ENCODE measurements at regions not wholly inside any gene's neighbourhood (a gene's known extent, or its start where the extent isn't known, plus 50 kb on each side); places are given as distances from the start of the nearest gene placed in this dataset.
"Not testable (repeated sequence)": the region's sequence is repeated elsewhere in the genome, so short reads cannot be mapped to it uniquely, and the experiment has no call there.

DNA sequence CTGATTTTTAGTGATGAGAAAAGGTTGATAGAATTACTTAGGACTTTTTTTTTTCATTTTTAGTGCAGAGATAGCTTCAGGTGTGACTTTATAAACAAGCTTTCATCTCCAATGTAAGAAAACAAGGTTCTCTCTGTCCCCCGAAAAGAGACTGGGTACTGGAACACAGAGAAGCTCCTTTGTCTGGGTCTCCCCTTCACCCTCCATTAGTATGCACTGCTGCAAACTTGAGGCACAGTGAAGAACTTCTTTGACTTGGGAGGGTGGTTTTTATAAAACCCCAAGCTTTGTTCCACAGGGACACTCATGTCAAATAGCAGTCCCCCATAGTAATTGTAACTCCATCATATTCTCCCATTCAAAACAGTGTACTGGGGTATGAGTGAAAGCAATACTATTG lies 93.5 kb upstream of the SOX2 start:
- Mint-ChIP-seq H3K36me3 (no peaks in the 10 kb centered on the region), H3K9me3 (no peaks in the 10 kb centered on the region), H3K4me3 (no peak overlapping the region), H3K27ac (no peak overlapping the region), H3K27me3 (no peaks in the 10 kb centered on the region), H3K4me1 (ENCODE audit: low read depth) (no peaks in the 10 kb centered on the region)
- ChIA-PET CTCF (no interaction called here), POLR2A (no interaction called here)
- intact Hi-C loops (cut with micrococcal nuclease), result no loop called here
- no peak for DNase-seq

DNA sequence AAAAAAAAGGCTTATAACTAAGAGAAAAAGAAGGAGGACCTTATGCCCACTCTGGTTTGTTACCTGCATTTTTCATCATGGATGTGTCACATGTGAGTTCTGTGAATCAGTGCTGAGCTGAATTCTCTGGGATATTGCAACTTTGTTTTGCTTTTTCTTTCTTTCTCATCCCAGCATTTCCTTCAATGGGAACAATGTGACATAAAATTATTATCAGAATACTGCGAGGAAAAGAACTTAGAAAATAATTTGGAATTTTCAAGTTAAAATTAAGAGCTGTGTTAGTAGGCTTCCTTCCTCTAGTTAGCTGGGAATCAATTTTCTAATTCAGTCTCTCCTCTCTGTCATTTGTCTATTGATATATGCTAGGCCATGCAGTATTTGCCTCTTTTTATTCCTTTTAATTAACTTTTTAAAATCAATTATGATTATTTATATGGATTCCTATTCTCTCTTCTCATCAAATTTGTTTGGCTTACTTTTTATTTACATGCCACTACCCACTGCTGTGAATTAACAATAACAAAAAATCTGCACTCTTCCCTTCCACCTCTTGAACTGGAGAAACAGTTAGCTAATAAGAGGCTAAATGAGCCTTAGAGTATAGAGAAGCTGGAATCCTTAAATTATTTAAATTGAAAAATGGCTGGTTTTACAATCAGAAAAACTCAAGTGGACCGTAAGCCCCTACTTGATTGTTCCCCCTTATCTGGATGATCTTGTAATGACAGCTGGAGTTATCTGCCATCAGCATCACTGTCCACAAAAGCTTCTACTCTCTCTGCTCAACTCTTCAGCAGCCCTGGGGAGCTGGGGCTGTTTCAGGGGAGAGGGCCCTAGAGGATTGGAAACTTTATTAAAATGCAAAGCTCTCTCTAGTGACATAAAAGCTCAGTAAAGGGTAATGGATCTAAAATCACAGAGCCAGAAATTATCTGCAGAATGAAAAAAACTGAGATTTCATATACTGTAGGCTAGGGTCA lies 95.3 kb upstream of the SOX2 start:
- H3K4me1 Mint-ChIP-seq (ENCODE audit: low read depth), result no peaks in the 10 kb centered on the region
- ChIA-PET POLR2A (no interaction called here), CTCF (no interaction called here)
- H3K27me3 Mint-ChIP-seq, result no peaks in the 10 kb centered on the region
- intact Hi-C loops (cut with micrococcal nuclease), result no loop called here
- DNase-seq, result no peak
- no peak overlapping the region for H3K4me3 Mint-ChIP-seq
- no peaks in the 10 kb centered on the region for H3K36me3 Mint-ChIP-seq
- no peak overlapping the region for H3K27ac Mint-ChIP-seq
- no peaks in the 10 kb centered on the region for H3K9me3 Mint-ChIP-seq

DNA sequence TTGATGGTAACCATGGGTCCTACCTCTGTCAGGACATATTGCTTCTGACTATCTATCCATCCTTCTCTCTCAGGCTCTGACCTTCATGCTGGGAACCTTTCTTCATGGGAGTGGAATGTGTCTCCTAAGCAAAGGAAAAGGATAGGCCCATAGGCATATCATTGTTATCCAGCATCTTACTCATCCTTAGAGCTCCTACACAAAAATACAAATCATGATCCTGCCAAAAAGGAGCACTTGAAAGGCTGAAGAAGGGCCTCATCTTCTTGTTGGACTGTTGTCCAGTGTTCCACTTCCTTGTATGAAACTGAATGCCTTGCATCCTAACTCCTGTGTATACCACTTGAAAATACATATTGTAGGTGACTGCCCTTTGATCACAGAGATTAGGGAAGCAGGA lies 96.1 kb upstream of the SOX2 start:
- Mint-ChIP-seq H3K36me3 (no peaks in the 10 kb centered on the region), H3K9me3 (no peaks in the 10 kb centered on the region), H3K27ac (no peak overlapping the region), H3K4me3 (no peak overlapping the region), H3K27me3 (no peaks in the 10 kb centered on the region), H3K4me1 (ENCODE audit: low read depth) (no peaks in the 10 kb centered on the region)
- ChIA-PET CTCF (no interaction called here), POLR2A (no interaction called here)
- intact Hi-C loops (cut with micrococcal nuclease), result no loop called here
- no peak for DNase-seq

DNA sequence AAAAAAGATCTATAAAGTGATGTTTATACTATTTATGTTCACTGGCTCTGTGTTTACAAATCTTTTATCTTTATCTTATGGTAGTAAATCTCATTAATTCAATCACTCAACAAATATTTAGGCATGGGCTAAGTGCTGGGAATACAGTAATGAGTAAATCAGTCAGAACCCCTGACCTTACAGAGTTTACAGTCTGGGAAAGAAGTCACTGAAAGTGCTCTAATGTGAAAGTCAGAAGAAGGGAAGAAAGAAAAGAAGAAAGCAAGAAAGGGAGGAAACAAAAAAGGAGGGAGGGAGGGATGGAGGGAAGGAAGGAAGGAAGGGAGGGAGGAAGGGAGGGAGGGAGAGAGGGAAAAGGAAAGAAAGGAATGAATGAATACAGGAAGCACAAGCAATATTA lies 96.8 kb upstream of the SOX2 start:
- Mint-ChIP-seq H3K4me1 (ENCODE audit: low read depth) (no peaks in the 10 kb centered on the region), H3K4me3 (no peak overlapping the region), H3K36me3 (no peaks in the 10 kb centered on the region), H3K27ac (no peak overlapping the region), H3K27me3 (no peaks in the 10 kb centered on the region), H3K9me3 (no peaks in the 10 kb centered on the region)
- CTCF ChIA-PET, result no interaction called here
- POLR2A ChIA-PET, result no interaction called here
- intact Hi-C loops (cut with micrococcal nuclease), result no loop called here
- DNase-seq, result no peak

DNA sequence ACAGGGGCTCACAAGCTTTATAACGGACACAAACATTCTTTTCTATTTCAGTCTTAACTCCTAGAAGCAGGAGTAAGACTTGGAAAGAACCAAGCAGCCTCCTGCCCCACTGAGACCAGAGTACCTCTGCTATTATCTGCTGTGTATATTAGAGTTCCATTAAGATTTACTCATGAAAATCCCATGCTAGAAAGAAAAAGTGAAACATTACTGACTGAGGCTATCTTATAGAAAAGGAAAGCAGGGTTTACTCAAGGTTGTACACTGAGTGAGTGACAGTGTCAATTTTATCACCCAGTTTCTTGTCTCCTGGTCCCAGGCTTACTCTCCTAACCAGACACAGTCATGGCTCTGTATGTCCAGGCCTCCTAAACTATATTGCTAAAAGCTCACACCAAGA lies 97.9 kb upstream of the SOX2 start:
- Mint-ChIP-seq H3K36me3 (no peaks in the 10 kb centered on the region), H3K4me3 (no peak overlapping the region), H3K27me3 (no peaks in the 10 kb centered on the region), H3K27ac (no peak overlapping the region), H3K9me3 (no peaks in the 10 kb centered on the region), H3K4me1 (ENCODE audit: low read depth) (no peaks in the 10 kb centered on the region)
- ChIA-PET POLR2A (no interaction called here), CTCF (no interaction called here)
- no peak for DNase-seq
- intact Hi-C loops (cut with micrococcal nuclease), result no loop called here

DNA sequence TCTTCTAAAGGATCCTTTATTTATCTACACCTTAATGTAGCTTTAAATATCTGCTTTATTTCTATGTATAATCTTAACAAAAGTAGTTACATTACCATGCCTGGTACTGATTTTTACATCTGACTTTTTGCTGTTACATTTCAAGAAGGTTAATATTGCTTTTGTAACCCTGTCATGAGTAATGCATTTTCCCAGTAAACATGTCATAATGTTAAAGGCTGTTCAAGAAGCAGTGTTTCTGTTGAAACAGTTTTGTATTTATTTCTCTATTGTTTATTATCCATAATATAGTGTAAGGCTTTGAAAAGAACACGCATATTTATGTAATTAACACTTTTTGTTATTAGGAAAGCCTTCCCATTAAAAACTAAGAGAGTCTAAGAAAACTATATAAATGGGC lies 98.5 kb upstream of the SOX2 start:
- H3K27me3 Mint-ChIP-seq, result no peaks in the 10 kb centered on the region
- H3K36me3 Mint-ChIP-seq, result no peaks in the 10 kb centered on the region
- CTCF ChIA-PET, result no interaction called here
- no peaks in the 10 kb centered on the region for H3K4me1 Mint-ChIP-seq (ENCODE audit: low read depth)
- H3K27ac Mint-ChIP-seq, result no peak overlapping the region
- no peaks in the 10 kb centered on the region for H3K9me3 Mint-ChIP-seq
- POLR2A ChIA-PET, result no interaction called here
- DNase-seq, result no peak
- intact Hi-C loops (cut with micrococcal nuclease), result no loop called here
- no peak overlapping the region for H3K4me3 Mint-ChIP-seq

DNA sequence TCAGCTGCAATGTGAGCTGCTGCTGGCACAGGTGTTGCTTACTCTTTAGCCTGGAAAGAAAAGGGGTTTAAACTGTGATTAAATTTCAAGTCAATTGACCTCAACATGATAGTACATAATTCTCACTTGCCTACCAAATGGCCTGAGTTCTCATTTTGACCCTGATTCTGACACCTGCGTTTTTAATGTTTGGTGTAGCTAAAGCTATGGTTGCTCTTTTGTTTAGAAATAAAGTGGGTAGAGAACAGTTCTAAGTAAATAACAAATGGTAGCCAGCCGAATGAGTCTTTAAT lies 100.8 kb upstream of the SOX2 start:
- Mint-ChIP-seq H3K36me3 (no peaks in the 10 kb centered on the region), H3K4me1 (ENCODE audit: low read depth) (no peaks in the 10 kb centered on the region), H3K9me3 (no peaks in the 10 kb centered on the region), H3K4me3 (no peak overlapping the region), H3K27ac (no peak overlapping the region), H3K27me3 (no peaks in the 10 kb centered on the region)
- POLR2A ChIA-PET, result no interaction called here
- DNase-seq, result no peak
- intact Hi-C loops (cut with micrococcal nuclease), result no loop called here
- CTCF ChIA-PET, result no interaction called here

DNA sequence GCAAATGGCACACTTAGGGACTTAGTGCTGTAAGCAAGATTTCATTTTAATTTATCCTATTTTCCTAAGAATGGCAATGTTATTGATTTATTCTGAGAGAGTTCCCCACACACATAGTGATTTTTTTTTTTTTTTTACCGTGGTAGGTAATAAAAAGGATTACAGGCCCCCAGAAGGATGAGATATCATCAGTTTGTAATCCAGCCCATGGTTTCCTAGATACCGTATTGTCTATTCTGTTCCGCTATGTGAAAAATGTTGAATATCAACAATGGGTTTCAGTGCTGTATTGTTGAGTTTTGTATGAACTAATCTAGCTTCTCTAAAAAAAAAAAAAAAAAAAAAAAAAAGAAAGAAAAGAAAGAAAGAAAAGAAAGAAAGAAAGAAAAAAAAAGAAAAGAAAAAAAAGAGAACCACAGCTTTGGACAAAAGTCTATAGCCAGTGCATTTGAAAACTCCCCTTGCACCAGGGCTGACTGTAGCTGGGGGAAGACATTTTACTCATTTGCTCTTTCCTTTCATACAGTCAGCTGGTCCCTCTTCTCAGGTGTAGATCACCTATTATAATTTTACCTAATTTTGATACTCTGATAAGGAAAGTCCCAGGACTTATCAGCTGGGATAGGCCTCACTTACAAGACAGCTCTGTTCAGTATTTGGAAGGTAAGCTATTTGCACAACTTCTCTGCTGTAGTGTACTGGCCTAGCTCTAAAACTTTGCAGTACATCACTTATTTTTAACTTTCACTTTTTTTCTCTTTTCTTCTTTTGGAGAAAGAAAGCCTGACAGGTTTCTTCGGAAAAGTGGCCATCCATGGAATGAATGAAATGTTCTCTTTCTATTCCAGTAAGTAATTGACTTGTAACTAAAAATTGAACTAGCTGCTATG lies 101.4 kb upstream of the SOX2 start:
- Mint-ChIP-seq H3K27me3 (no peaks in the 10 kb centered on the region), H3K27ac (no peak overlapping the region), H3K4me1 (ENCODE audit: low read depth) (no peaks in the 10 kb centered on the region), H3K9me3 (no peaks in the 10 kb centered on the region), H3K4me3 (no peak overlapping the region), H3K36me3 (no peaks in the 10 kb centered on the region)
- CTCF ChIA-PET, result no interaction called here
- POLR2A ChIA-PET, result no interaction called here
- intact Hi-C loops (cut with micrococcal nuclease), result no loop called here
- DNase-seq, result no peak

DNA sequence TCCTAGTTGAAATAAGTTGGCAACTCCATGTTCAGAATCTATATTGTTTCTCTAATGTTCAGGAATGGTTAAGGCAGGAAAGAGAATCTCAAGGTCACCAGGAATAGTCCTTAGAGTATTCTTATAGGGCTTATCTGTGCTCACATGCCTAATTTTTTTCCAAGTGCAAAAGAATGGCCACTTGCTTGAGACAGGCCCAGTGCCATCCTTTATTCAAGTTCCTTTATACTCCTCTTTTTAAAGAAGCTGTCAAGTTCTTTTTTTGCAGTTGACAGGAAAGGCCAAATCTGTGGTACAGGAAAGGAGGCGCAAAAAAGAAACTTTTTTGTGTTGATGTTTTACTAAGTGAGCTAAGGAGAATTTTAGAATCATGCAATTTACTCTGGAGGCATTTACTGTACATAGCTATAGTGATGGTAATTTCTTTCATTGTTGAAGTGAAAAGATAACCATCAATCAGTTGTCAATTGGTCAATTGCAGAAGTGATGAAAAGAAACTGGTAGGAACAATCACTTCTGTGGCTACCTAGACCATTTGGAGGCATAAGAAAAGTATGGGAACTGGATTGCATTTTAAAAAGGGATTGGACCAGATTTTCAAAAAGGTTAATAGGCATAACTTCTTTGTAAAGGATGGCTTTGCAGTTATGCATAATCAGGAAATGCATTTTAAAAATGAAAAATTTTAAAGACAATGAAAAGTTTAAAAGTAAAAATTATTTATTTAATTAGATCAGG lies 102.5 kb upstream of the SOX2 start:
- H3K27me3 Mint-ChIP-seq, result no peaks in the 10 kb centered on the region
- CTCF ChIA-PET, result no interaction called here
- intact Hi-C loops (cut with micrococcal nuclease), result no loop called here
- no peaks in the 10 kb centered on the region for H3K36me3 Mint-ChIP-seq
- no peak overlapping the region for H3K27ac Mint-ChIP-seq
- POLR2A ChIA-PET, result no interaction called here
- no peaks in the 10 kb centered on the region for H3K9me3 Mint-ChIP-seq
- H3K4me3 Mint-ChIP-seq, result no peak overlapping the region
- no peak for DNase-seq
- no peaks in the 10 kb centered on the region for H3K4me1 Mint-ChIP-seq (ENCODE audit: low read depth)

DNA sequence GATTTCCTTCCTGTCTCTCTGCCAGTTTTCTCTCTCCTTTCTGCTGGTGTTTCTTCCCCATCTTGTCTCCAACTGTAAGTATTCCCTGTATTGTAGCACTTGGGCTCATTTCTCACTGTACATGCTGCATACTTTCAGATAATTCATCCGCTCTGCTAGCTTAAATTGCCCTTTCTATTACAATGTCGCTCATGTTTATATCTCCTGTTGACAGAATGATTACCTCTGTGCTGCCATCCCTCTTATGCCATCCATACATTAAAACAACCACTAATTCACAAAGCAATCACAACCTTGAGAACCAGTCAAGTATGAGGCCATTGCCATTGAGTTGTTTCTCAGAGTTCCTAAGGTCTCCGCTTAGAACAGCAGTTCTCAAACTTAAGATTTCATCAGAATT lies 107.5 kb upstream of the SOX2 start:
- Mint-ChIP-seq H3K27ac (no peak overlapping the region), H3K4me3 (no peak overlapping the region), H3K9me3 (peaks cover 5% of the 10 kb centered on the region), H3K4me1 (ENCODE audit: low read depth) (no peaks in the 10 kb centered on the region), H3K27me3 (no peaks in the 10 kb centered on the region), H3K36me3 (no peaks in the 10 kb centered on the region)
- CTCF ChIA-PET, result no interaction called here
- DNase-seq, result no peak
- POLR2A ChIA-PET, result no interaction called here
- intact Hi-C loops (cut with micrococcal nuclease), result no loop called here

DNA sequence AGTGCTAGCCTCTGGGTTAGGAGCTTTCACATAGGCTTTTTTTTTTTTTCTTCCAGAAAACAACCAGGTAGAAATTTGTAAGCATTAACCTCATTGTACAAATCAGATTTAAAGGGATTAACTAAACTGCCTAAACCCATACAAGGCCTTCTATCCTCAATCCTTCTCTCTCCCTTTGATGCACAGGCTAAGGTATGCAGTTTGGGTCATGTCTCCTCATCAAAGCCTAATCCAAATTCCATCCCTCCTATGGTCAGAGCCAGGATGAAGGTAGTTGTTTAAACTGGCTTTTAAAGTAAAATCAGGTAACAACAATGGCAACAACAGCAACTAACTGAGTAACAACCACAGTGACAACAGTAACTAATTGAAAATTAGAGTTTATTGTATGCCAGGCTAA lies 115.6 kb upstream of the SOX2 start:
- Mint-ChIP-seq H3K9me3 (peaks cover 22% of the 10 kb centered on the region), H3K4me1 (ENCODE audit: low read depth) (no peaks in the 10 kb centered on the region), H3K27me3 (no peaks in the 10 kb centered on the region), H3K4me3 (no peak overlapping the region), H3K36me3 (no peaks in the 10 kb centered on the region), H3K27ac (no peak overlapping the region)
- no peak for DNase-seq
- POLR2A ChIA-PET, result no interaction called here
- intact Hi-C loops (cut with micrococcal nuclease), result no loop called here
- CTCF ChIA-PET, result no interaction called here

DNA sequence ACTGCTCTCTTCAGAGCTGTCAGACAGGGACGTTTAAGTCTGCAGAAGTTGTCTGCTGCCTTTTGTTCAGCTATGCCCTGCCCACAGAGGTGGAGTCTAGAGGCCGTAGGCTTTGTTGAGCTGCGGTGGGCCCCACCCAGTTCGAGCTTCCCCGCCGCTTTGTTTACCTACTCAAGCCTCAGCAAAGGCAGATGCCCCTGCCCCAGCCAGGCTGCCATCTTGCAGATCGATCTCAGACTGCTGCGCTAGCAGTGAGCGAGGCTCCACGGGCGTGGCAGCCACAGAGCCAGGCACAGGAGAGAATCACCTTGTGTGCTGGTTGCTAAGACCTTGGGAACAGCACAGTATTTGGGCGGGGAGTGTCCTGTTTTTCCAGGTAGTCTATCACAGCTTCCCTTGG lies 120.8 kb upstream of the SOX2 start:
- H3K36me3 Mint-ChIP-seq; POLR2A ChIA-PET; CTCF ChIA-PET; DNase-seq; H3K4me3 Mint-ChIP-seq; H3K27ac Mint-ChIP-seq; intact Hi-C loops (cut with micrococcal nuclease); H3K27me3 Mint-ChIP-seq; H3K4me1 Mint-ChIP-seq (ENCODE audit: low read depth): not testable (repeated sequence)
- H3K9me3 Mint-ChIP-seq, result peaks cover 47% of the 10 kb centered on the region

Measured in activated CD4-positive, alpha-beta memory T cell treated with anti-CD3 and anti-CD28 coated beads for 36 hours (primary cell).